Activated B cell treated with CpG ODN at 0.5 μM for 24 hours (primary cell): ENCODE measurements at regions not wholly inside any gene's neighbourhood (a gene's known extent, or its start where the extent isn't known, plus 50 kb on each side); places are given as distances from the start of the nearest gene placed in this dataset.
"Not testable (repeated sequence)": the region's sequence is repeated elsewhere in the genome, so short reads cannot be mapped to it uniquely, and the experiment has no call there.

ENCODE experiments used
- ATAC-seq: fragments of 200-7000 bp; cut with Tn5 transposase; one replicate; pipeline ENCODE4 v1.10.0; 2021; ENCODE audit warnings: low read depth, mild to moderate bottlenecking, moderate library complexity
- CTCF ChIA-PET: fragments of 350-600 bp; sonication (Branson Sonifier 250); formaldehyde crosslinking; loops from one replicate; lab custom pipeline; 2021; ENCODE audit warnings: antibody characterized with exemption; lab: Charles Lee
- POLR2A ChIA-PET: fragments of 350-600 bp; sonication (Branson Sonifier 250); formaldehyde crosslinking; loops from one replicate; lab custom pipeline; 2021; ENCODE audit warnings: antibody characterized with exemption; lab: Charles Lee
- DNase-seq: peaks from one replicate; pipeline ENCODE4 v3.0.0; 2022
- H3K27ac Mint-ChIP-seq: one replicate; pipeline ENCODE4 v1.8.0; 2020; ENCODE audit warnings: mixed read lengths
- H3K27me3 Mint-ChIP-seq: one replicate; pipeline ENCODE4 v1.8.0; 2021; ENCODE audit warnings: mixed read lengths
- H3K36me3 Mint-ChIP-seq: one replicate; pipeline ENCODE4 v1.8.0; 2021; ENCODE audit warnings: low read depth, mixed read lengths
- H3K4me1 Mint-ChIP-seq: one replicate; pipeline ENCODE4 v1.8.0; 2021; ENCODE audit warnings: mixed read lengths
- H3K4me3 Mint-ChIP-seq: one replicate; pipeline ENCODE4 v1.8.0; 2020; ENCODE audit warnings: mild to moderate bottlenecking, mixed read lengths
- H3K9me3 Mint-ChIP-seq: one replicate; pipeline ENCODE4 v1.8.0; 2020; ENCODE audit warnings: mixed read lengths
- CTCF ChIP-seq: fragments of 200-600 bp; IDR thresholded peaks from one replicate; pipeline ENCODE4 v1.8.0; 2022; ENCODE audit warnings: antibody characterized with exemption, mild to moderate bottlenecking
- intact Hi-C: fragments of 100-400 bp; cut with micrococcal nuclease; formaldehyde crosslinking; loops from one replicate; pipeline ENCODE4 v1.15.1; 2024

- H3K4me3 Mint-ChIP-seq: no peak overlapping the region
- DNase-seq (no peak), ATAC-seq (no peak)
- H3K27ac Mint-ChIP-seq: no peak overlapping the region
- H3K9me3 Mint-ChIP-seq: peaks cover 5% of the 10 kb centered on the region
- ChIA-PET CTCF (no interaction called here), POLR2A (no interaction called here)
- peaks cover 1% of the 10 kb centered on the region for H3K36me3 Mint-ChIP-seq
- H3K4me1 Mint-ChIP-seq: no peaks in the 10 kb centered on the region
- intact Hi-C loops: no loop called here
- no peak for TF ChIP-seq CTCF
- no peaks in the 10 kb centered on the region for H3K27me3 Mint-ChIP-seq
These were observed 95.5 kb upstream of the SETMAR start for GRCh38 chr3:4207672-4208071.

- Mint-ChIP-seq H3K27me3 (no peaks in the 10 kb centered on the region), H3K9me3 (peaks cover 14% of the 10 kb centered on the region), H3K36me3 (peaks cover 9% of the 10 kb centered on the region), H3K4me3 (no peak overlapping the region), H3K27ac (no peak overlapping the region), H3K4me1 (no peaks in the 10 kb centered on the region)
- intact Hi-C loops: no loop called here
- CTCF ChIA-PET: no interaction called here
- DNase-seq: no peak
- POLR2A ChIA-PET: no interaction called here
- no peak for TF ChIP-seq CTCF
- ATAC-seq: no peak
These were observed 94.6 kb upstream of the SETMAR start for GRCh38 chr3:4208556-4208955.

GRCh38 chr3:4211610-4212009, 91.6 kb upstream of the SETMAR start:
- ChIA-PET POLR2A (no interaction called here), CTCF (no interaction called here)
- intact Hi-C loops: no loop called here
- peaks cover 31% of the 10 kb centered on the region for H3K9me3 Mint-ChIP-seq
- H3K36me3 Mint-ChIP-seq: peaks cover 9% of the 10 kb centered on the region
- no peaks in the 10 kb centered on the region for H3K27me3 Mint-ChIP-seq
- H3K4me3 Mint-ChIP-seq: no peak overlapping the region
- no peak overlapping the region for H3K27ac Mint-ChIP-seq
- H3K4me1 Mint-ChIP-seq: no peaks in the 10 kb centered on the region
- no peak for ATAC-seq
- DNase-seq: no peak
- no peak for TF ChIP-seq CTCF

- intact Hi-C loops, ATAC-seq, DNase-seq, H3K27ac Mint-ChIP-seq, H3K4me1 Mint-ChIP-seq, POLR2A ChIA-PET, H3K4me3 Mint-ChIP-seq, H3K27me3 Mint-ChIP-seq, H3K36me3 Mint-ChIP-seq, CTCF ChIA-PET: not testable (repeated sequence)
- peaks cover 33% of the 10 kb centered on the region for H3K9me3 Mint-ChIP-seq
These were observed 89.7 kb upstream of the SETMAR start for GRCh38 chr3:4213420-4213819.

- H3K36me3 Mint-ChIP-seq, intact Hi-C loops, ATAC-seq, DNase-seq, H3K27me3 Mint-ChIP-seq, H3K27ac Mint-ChIP-seq, H3K4me3 Mint-ChIP-seq, POLR2A ChIA-PET, CTCF ChIA-PET: not testable (repeated sequence)
- H3K9me3 Mint-ChIP-seq: peaks cover 33% of the 10 kb centered on the region
- peaks cover 20% of the 10 kb centered on the region for H3K4me1 Mint-ChIP-seq
These were observed 86.2 kb upstream of the SETMAR start for GRCh38 chr3:4216974-4217373.

- ATAC-seq (no peak), DNase-seq (no peak)
- Mint-ChIP-seq H3K27ac (no peak overlapping the region), H3K4me3 (no peak overlapping the region), H3K36me3 (no peaks in the 10 kb centered on the region), H3K4me1 (peaks cover 23% of the 10 kb centered on the region), H3K27me3 (no peaks in the 10 kb centered on the region), H3K9me3 (peaks cover 18% of the 10 kb centered on the region)
- CTCF ChIA-PET: no interaction called here
- no peak for TF ChIP-seq CTCF
- POLR2A ChIA-PET: no interaction called here
- intact Hi-C loops: no loop called here
These were observed 84.5 kb upstream of the SETMAR start for GRCh38 chr3:4218456-4219226.
